Superior temporal gyrus (tissue), 1 donor: ENCODE measurements at regions not wholly inside any gene's neighbourhood (a gene's known extent, or its start where the extent isn't known, plus 50 kb on each side); places are given as distances from the start of the nearest gene placed in this dataset.
"Not testable (repeated sequence)": the region's sequence is repeated elsewhere in the genome, so short reads cannot be mapped to it uniquely, and the experiment has no call there.

Source experiments
- DNase-seq: peaks from one replicate; pipeline ENCODE4 v3.0.0-alpha.2; 2016; ENCODE audit errors: extremely low spot score

GRCh38 chr1:171397851-171398469, 84.0 kb downstream of the FMO4 start:
- no peak for DNase-seq

- DNase-seq = no peak
Observed at GRCh38 chr1:171403393-171403792, 81.9 kb upstream of the PRRC2C start.

GRCh38 chr1:171405391-171405714, 80.0 kb upstream of the PRRC2C start:
- no peak for DNase-seq

- DNase-seq = not testable (repeated sequence)
Observed at GRCh38 chr1:171413557-171413956, 71.8 kb upstream of the PRRC2C start.

GRCh38 chr1:171418546-171418945, 66.8 kb upstream of the PRRC2C start:
- no peak for DNase-seq

GRCh38 chr1:171420810-171421209, 64.5 kb upstream of the PRRC2C start:
- no peak for DNase-seq

- DNase-seq = no peak
Observed at GRCh38 chr1:171421413-171422020, 63.8 kb upstream of the PRRC2C start.

GRCh38 chr1:171422511-171422910, 62.8 kb upstream of the PRRC2C start:
- DNase-seq = no peak

GRCh38 chr1:171424494-171424893, 60.8 kb upstream of the PRRC2C start:
- DNase-seq = no peak

GRCh38 chr1:171426645-171427044, 58.7 kb upstream of the PRRC2C start:
- no peak for DNase-seq

GRCh38 chr1:171427852-171428471, 57.4 kb upstream of the PRRC2C start:
- DNase-seq = peak; percentile 75

- DNase-seq = no peak
Observed at GRCh38 chr1:171429137-171429536, 56.2 kb upstream of the PRRC2C start.

GRCh38 chr1:171431994-171432393, 53.3 kb upstream of the PRRC2C start:
- DNase-seq = no peak

- DNase-seq = no peak
Observed at GRCh38 chr1:171432473-171432872, 52.9 kb upstream of the PRRC2C start.

GRCh38 chr1:171433451-171433850, 51.9 kb upstream of the PRRC2C start:
- no peak for DNase-seq

GRCh38 chr1:171434717-171435346, 50.5 kb upstream of the PRRC2C start:
- no peak for DNase-seq
